Endothelial cell (in vitro differentiated cells): ENCODE measurements at regions not wholly inside any gene's neighbourhood (a gene's known extent, or its start where the extent isn't known, plus 50 kb on each side); places are given as distances from the start of the nearest gene placed in this dataset.
"Not testable (repeated sequence)": the region's sequence is repeated elsewhere in the genome, so short reads cannot be mapped to it uniquely, and the experiment has no call there.

ENCODE experiments used
- DNase-seq: peaks from one replicate; pipeline ENCODE4 v3.0.0; 2021; ENCODE audit warnings: low spot score
- H3K27ac Mint-ChIP-seq: one replicate; pipeline ENCODE4 v1.8.0; 2021; ENCODE audit warnings: mixed read lengths, inconsistent platforms; ENCODE audit not compliant: unreplicated experiment
- H3K27me3 Mint-ChIP-seq: one replicate; pipeline ENCODE4 v1.8.0; 2021; ENCODE audit warnings: mild to moderate bottlenecking, moderate library complexity, mixed read lengths, inconsistent platforms; ENCODE audit not compliant: unreplicated experiment
- H3K36me3 Mint-ChIP-seq: one replicate; pipeline ENCODE4 v1.8.0; 2021; ENCODE audit warnings: mild to moderate bottlenecking, low read depth, mixed read lengths, inconsistent platforms; ENCODE audit not compliant: unreplicated experiment
- H3K4me1 Mint-ChIP-seq: one replicate; pipeline ENCODE4 v1.8.0; 2021; ENCODE audit warnings: mild to moderate bottlenecking, mixed read lengths, inconsistent platforms; ENCODE audit not compliant: unreplicated experiment
- H3K4me3 Mint-ChIP-seq: one replicate; pipeline ENCODE4 v1.8.0; 2021; ENCODE audit warnings: mild to moderate bottlenecking, mixed read lengths, inconsistent platforms; ENCODE audit not compliant: unreplicated experiment
- H3K9me3 Mint-ChIP-seq: one replicate; pipeline ENCODE4 v1.8.0; 2021; ENCODE audit warnings: mixed read lengths, inconsistent platforms; ENCODE audit not compliant: unreplicated experiment
- CTCF ChIP-seq: fragments of 200-600 bp; sonication (generic); IDR thresholded peaks from one replicate; pipeline ENCODE4 v1.5.0; 2021; ENCODE audit warnings: antibody characterized with exemption; ENCODE audit not compliant: unreplicated experiment

GRCh38 chr7:32215697-32216096, 145.5 kb upstream of the PDE1C start:
- Mint-ChIP-seq H3K9me3 (no peaks in the 10 kb centered on the region), H3K4me1 (no peaks in the 10 kb centered on the region), H3K27ac (no peak overlapping the region), H3K36me3 (no peaks in the 10 kb centered on the region), H3K4me3 (no peak overlapping the region), H3K27me3 (no peaks in the 10 kb centered on the region)
- no peak for DNase-seq
- TF ChIP-seq CTCF: no peak

GRCh38 chr7:32214913-32215312, 144.7 kb upstream of the PDE1C start:
- no peak for TF ChIP-seq CTCF
- no peak overlapping the region for H3K27ac Mint-ChIP-seq
- no peaks in the 10 kb centered on the region for H3K27me3 Mint-ChIP-seq
- no peaks in the 10 kb centered on the region for H3K9me3 Mint-ChIP-seq
- H3K4me3 Mint-ChIP-seq: no peak overlapping the region
- H3K36me3 Mint-ChIP-seq: no peaks in the 10 kb centered on the region
- no peak for DNase-seq
- no peaks in the 10 kb centered on the region for H3K4me1 Mint-ChIP-seq

GRCh38 chr7:32212321-32212720, 142.1 kb upstream of the PDE1C start:
- Mint-ChIP-seq H3K36me3 (no peaks in the 10 kb centered on the region), H3K27ac (no peak overlapping the region), H3K4me1 (no peaks in the 10 kb centered on the region), H3K9me3 (no peaks in the 10 kb centered on the region), H3K27me3 (no peaks in the 10 kb centered on the region), H3K4me3 (no peak overlapping the region)
- no peak for TF ChIP-seq CTCF
- DNase-seq: no peak

GRCh38 chr7:32206987-32207386, 136.8 kb upstream of the PDE1C start:
- Mint-ChIP-seq H3K27me3 (peaks cover 2% of the 10 kb centered on the region), H3K36me3 (no peaks in the 10 kb centered on the region), H3K4me1 (no peaks in the 10 kb centered on the region), H3K9me3 (no peaks in the 10 kb centered on the region), H3K4me3 (no peak overlapping the region), H3K27ac (no peak overlapping the region)
- DNase-seq: peak; percentile 72
- no peak for TF ChIP-seq CTCF

- Mint-ChIP-seq H3K4me1 (no peaks in the 10 kb centered on the region), H3K27me3 (peaks cover 2% of the 10 kb centered on the region)
These were observed 136.3 kb upstream of the PDE1C start for GRCh38 chr7:32206488-32206887.

GRCh38 chr7:32205298-32205824, 135.2 kb upstream of the PDE1C start:
- not testable (repeated sequence) for H3K36me3 Mint-ChIP-seq, H3K27ac Mint-ChIP-seq, DNase-seq, H3K4me3 Mint-ChIP-seq, H3K9me3 Mint-ChIP-seq, H3K4me1 Mint-ChIP-seq, H3K27me3 Mint-ChIP-seq

More at GRCh38 chr7:32206488-32206887, 136.3 kb upstream of the PDE1C start:
- Mint-ChIP-seq H3K27ac (no peak overlapping the region), H3K9me3 (no peaks in the 10 kb centered on the region), H3K36me3 (no peaks in the 10 kb centered on the region), H3K4me3 (no peak overlapping the region)
- no peak for DNase-seq
- TF ChIP-seq CTCF: no peak
